GM13977 (cell line): ENCODE measurements at regions not wholly inside any gene's neighbourhood (a gene's known extent, or its start where the extent isn't known, plus 50 kb on each side); places are given as distances from the start of the nearest gene placed in this dataset.

Experiments used
- DNase-seq: peaks from one replicate; pipeline ENCODE4 v3.0.0; 2012; ENCODE audit warnings: low spot score
- in situ Hi-C: fragments of 300-500 bp; cut with MboI; formaldehyde crosslinking; loops from one replicate; pipeline ENCODE4 v1.12.0; 2022; ENCODE audit warnings: low sequenced_read_pairs, low pct_unique_long_range_greater_than_20kb, mixed read lengths, inconsistent platforms; ENCODE audit not compliant: unreplicated experiment
- TF ChIP-seq, protein P1 (sequence below): IDR thresholded peaks from 2 replicates; pipeline ENCODE4 v1.5.1; 2012; ENCODE audit warnings: mild to moderate bottlenecking, control low read depth; ENCODE audit not compliant: insufficient read depth; ENCODE audit errors: extremely low read depth, missing control alignments

DNA sequence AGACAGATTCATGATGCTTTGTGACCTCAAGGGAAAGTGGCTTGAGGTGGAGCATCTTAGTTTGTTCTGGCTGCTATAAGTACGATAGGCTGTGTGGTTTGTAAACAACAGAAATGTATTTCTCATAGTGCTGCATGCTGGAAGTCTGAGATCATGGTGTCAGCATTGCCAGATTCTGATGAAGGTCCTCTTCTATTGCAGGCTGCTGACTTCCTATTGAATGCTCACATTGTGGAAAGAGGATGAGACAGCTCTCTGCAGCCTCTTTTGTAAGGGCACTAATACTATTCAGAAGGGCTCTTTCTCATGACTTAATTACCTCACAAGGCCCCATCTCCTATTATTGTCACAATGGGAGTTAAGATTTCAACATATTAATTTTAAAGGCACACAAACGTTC, 1674.0 kb upstream of the PCDH7 start:
- in situ Hi-C loops, result no loop called here
- no peak for DNase-seq
- TF ChIP-seq, protein P1, sequence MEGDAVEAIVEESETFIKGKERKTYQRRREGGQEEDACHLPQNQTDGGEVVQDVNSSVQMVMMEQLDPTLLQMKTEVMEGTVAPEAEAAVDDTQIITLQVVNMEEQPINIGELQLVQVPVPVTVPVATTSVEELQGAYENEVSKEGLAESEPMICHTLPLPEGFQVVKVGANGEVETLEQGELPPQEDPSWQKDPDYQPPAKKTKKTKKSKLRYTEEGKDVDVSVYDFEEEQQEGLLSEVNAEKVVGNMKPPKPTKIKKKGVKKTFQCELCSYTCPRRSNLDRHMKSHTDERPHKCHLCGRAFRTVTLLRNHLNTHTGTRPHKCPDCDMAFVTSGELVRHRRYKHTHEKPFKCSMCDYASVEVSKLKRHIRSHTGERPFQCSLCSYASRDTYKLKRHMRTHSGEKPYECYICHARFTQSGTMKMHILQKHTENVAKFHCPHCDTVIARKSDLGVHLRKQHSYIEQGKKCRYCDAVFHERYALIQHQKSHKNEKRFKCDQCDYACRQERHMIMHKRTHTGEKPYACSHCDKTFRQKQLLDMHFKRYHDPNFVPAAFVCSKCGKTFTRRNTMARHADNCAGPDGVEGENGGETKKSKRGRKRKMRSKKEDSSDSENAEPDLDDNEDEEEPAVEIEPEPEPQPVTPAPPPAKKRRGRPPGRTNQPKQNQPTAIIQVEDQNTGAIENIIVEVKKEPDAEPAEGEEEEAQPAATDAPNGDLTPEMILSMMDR, result no peak

DNA sequence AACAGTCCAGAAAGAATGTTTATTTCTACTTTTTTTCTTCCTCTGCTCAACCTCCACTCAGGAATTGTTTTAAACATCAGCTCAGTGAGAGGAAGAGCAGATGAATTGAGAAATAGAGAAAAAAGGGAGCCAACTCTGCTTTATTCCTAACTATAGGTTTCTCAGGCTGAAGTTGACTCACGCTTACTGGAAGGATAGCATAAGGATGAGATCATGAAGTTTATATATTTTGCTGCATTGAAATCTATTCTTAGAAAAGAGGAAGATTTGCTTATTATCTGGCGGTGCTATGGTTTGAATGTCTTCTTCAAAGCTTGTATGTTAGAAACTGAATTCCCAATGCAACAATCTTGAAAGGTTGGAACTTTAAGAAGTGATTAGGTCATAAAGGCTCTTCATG, 1673.4 kb upstream of the PCDH7 start:
- in situ Hi-C loops, result no loop called here
- DNase-seq, result no peak
- TF ChIP-seq, protein P1, result no peak

DNA sequence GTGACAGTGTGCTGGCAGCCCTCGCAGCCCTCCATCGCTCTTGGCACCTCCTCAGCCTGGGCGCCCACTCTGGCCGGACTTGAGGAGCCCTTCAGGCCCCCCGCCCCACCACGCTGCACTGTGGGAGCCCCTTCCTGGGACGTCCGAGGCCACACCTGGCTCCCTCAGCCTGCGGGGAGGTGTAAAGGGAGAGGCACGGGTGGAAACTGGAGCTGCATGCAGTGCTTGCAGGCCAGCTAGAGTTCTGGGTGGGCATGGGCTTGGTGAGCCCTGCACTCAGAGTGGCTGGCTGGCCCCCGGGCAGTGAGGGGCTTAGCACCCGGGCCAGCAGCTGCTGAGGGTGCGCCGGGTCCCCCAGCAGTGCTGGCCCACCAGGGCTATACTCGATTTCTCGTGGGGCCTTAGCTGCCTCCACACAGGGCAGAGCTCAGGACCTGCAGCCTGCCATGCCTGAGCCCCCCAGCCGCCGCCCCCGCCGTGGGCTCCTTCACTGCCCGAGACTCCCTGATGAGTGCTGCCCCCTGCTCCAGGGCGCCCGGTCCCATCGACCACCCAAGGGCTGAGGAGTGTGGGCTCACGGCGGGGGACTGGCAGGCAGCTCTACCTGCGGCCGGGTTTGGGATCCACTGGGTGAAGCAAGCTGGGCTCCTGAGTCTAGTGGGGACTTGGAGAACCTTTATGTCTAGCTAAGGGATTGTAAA, 1672.7 kb upstream of the PCDH7 start:
- no peak for DNase-seq
- in situ Hi-C loops, result no loop called here
- TF ChIP-seq, protein P1, result no peak

DNA sequence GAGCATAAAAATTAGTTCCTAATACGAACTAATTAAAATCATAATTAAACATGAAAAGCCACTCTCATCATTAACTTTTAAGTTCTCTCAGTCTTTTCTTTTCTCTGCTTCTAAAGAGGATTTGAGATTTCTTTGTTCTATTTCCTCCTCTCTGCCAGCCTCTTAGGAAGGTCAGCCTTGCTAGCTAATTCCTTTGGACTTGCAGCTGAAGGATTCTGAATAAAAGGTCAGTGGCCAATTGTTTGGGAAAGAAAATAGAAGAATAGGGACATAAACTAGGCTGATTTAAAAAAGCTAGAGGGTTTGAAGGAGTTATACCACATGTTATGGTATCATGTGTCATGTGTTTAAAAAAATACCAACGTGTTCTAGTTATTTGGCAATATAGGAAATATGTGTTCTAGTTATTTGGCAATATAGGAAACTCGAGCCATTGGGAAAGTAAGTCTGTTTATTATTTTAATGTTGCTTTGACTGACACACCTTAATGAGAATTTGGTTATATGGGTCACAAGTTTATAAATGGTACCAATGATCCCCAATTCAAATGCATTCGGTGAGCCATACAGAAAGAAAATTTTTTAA, 1668.7 kb upstream of the PCDH7 start:
- no peak for DNase-seq
- in situ Hi-C loops, result no loop called here
- TF ChIP-seq, protein P1, result no peak

DNA sequence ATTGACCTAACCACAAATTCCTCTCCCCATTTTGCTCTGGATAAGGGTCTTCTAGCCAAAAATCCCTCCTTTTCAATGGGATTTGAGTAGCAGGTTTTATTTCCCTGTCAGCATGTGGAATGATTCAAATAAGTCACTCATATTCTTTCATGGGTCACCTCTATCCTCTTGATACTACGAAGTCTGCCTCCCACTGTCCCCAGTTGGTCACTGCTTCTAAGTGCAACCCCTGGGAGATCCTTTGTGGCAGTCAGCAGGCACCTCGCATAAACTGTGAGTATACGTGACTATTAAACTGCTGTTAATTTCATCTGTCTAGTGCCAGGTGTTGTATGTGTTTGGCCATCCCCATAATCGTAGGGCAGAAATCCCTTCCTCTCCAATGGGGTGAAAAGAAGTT, 1667.9 kb upstream of the PCDH7 start:
- DNase-seq, result no peak
- in situ Hi-C loops, result no loop called here
- TF ChIP-seq, protein P1, result no peak

DNA sequence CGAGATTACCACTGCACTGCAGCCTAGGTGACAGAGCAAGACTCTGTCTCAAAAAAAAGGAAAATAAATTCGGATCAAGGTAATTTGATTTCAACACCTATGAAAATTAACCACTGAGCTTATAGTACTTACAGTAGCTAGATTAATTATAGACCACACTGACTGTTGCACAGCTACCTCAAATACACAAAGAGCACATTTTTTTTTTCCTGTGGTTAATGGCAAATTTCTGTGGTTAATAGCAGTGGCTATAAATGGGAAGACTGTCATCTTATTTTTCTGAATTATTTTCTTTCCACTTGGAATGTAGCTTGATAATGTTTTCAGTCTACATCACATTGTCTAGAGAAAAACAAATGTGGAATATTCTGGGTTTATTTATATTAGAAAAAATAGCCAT, 1661.6 kb upstream of the PCDH7 start:
- TF ChIP-seq, protein P1, result no peak
- in situ Hi-C loops, result no loop called here
- no peak for DNase-seq
